Astrocyte (in vitro differentiated cells and primary cell): ENCODE measurements at regions not wholly inside any gene's neighbourhood (a gene's known extent, or its start where the extent isn't known, plus 50 kb on each side); places are given as distances from the start of the nearest gene placed in this dataset.

ENCODE experiments used
- CTCF ChIP-seq: IDR thresholded peaks from 2 replicates; pipeline ENCODE4 v1.5.1; 2011; ENCODE audit warnings: low read depth, mild to moderate bottlenecking, inconsistent platforms, low read length, moderate library complexity; ENCODE audit not compliant: insufficient read depth
- EZH2 ChIP-seq: IDR thresholded peaks from 2 replicates; pipeline ENCODE4 v1.6.1; 2012; ENCODE audit warnings: mild to moderate bottlenecking, low read length, inconsistent platforms; ENCODE audit not compliant: insufficient read depth

DNA sequence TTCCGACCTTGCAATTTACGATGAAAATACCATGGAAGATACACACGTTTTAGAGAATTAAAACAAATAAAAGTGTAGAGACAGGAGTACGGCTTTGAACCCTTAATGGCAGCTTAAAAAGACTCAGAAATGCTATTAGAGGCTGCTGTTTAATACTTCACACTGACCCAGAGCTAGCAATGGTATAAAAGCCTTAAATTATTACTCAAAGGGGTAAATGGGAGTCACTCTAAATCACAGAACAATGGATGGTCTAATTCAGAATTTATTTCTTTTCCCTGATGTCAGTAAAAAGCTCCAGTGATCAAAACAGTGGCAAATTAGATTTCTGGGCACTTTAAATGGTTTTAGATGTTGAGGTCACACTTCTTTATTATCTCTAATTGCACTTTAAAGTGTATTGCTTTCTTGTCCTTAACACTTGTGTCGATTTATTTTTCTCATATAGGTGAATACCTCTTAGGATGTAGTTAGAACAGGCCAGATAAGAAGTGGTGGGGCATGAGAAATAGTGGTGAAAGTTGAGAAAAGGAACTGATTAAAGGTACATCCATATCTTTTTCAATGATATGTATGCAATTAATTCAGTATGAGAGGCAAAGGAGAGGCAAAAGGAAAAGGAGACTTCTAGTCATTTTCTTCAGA is 252.4 kb upstream of the ANKRD50 start:
- TF ChIP-seq EZH2 = no peak
- TF ChIP-seq CTCF = no peak
